GM23338 (cell line): ENCODE measurements at regions not wholly inside any gene's neighbourhood (a gene's known extent, or its start where the extent isn't known, plus 50 kb on each side); places are given as distances from the start of the nearest gene placed in this dataset.

Experiments used
- CREB1 ChIP-seq: fragments of 250-450 bp; sonication (Bioruptor Pico); IDR thresholded peaks from 2 replicates; pipeline ENCODE4 v1.5.0; 2020; ENCODE audit warnings: low read depth, mild to moderate bottlenecking, moderate library complexity
- EZH2 ChIP-seq: fragments of 200-600 bp; sonication (generic); IDR thresholded peaks from one replicate; pipeline ENCODE4 v1.8.0; 2017; ENCODE audit warnings: antibody characterized with exemption, mild to moderate bottlenecking, low read depth; ENCODE audit not compliant: unreplicated experiment
- POLR2AphosphoS5 ChIP-seq: IDR thresholded peaks from 2 replicates; pipeline ENCODE4 v1.6.1; 2016; ENCODE audit warnings: antibody characterized with exemption, low read depth
- REST ChIP-seq: IDR thresholded peaks from one replicate; pipeline ENCODE4 v1.6.1; 2018; ENCODE audit warnings: antibody characterized with exemption; ENCODE audit not compliant: unreplicated experiment
- ZNF114 ChIP-seq: fragments of 250-450 bp; sonication (Bioruptor Pico); IDR thresholded peaks from 2 replicates; pipeline ENCODE4 v1.5.0; 2020; ENCODE audit warnings: mild to moderate bottlenecking, moderate library complexity
- TF ChIP-seq, protein P1 (sequence below): fragments of 250-450 bp; sonication (Bioruptor Pico); IDR thresholded peaks from 2 replicates; pipeline ENCODE4 v1.5.0; 2020; ENCODE audit warnings: mild to moderate bottlenecking, moderate library complexity
- TF ChIP-seq, protein P2 (sequence below), 2 experiments: fragments of 200-600 bp in 1 of 2; sonication (generic) in 1 of 2; conservative IDR thresholded peaks; 2 replicates each; pipeline versions ENCODE4 v1.5.1 to v1.6.1; 2016 to 2017; ENCODE audit warnings: antibody characterized with exemption in 2 of 2, low read depth in 2 of 2, mild to moderate bottlenecking in 2 of 2, moderate library complexity in 1 of 2

DNA sequence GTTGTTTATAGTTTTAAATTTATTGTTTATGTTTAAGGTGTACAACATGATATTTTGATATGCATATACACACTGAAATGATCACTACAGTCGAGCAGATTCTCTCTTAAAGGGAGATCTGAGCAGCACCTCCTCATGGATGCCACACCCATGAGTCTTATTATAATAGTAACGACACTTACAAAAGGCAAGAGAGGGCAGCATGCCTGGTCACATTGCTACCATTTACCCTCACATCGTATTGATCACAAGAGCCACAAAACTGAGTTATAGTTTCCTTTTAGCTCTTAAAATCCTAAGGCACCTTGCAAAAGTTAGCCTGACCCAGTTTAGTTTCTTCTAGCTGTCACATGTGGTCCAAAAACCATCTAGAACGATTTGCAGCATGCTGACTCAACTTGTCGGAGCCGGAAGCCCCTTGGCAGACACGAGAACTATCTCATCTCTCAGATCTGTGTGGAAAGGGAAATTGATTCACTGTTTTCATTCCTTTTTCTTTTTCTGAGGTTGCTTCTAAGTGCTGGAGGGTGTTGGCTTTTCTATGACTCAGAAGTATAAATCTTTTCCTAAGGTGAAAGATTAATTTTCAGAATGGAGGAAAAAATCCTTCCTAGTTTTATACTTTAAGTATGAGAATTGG, 85.3 kb downstream of the CDC42EP3 start (continued):
- TF ChIP-seq, protein P1, sequence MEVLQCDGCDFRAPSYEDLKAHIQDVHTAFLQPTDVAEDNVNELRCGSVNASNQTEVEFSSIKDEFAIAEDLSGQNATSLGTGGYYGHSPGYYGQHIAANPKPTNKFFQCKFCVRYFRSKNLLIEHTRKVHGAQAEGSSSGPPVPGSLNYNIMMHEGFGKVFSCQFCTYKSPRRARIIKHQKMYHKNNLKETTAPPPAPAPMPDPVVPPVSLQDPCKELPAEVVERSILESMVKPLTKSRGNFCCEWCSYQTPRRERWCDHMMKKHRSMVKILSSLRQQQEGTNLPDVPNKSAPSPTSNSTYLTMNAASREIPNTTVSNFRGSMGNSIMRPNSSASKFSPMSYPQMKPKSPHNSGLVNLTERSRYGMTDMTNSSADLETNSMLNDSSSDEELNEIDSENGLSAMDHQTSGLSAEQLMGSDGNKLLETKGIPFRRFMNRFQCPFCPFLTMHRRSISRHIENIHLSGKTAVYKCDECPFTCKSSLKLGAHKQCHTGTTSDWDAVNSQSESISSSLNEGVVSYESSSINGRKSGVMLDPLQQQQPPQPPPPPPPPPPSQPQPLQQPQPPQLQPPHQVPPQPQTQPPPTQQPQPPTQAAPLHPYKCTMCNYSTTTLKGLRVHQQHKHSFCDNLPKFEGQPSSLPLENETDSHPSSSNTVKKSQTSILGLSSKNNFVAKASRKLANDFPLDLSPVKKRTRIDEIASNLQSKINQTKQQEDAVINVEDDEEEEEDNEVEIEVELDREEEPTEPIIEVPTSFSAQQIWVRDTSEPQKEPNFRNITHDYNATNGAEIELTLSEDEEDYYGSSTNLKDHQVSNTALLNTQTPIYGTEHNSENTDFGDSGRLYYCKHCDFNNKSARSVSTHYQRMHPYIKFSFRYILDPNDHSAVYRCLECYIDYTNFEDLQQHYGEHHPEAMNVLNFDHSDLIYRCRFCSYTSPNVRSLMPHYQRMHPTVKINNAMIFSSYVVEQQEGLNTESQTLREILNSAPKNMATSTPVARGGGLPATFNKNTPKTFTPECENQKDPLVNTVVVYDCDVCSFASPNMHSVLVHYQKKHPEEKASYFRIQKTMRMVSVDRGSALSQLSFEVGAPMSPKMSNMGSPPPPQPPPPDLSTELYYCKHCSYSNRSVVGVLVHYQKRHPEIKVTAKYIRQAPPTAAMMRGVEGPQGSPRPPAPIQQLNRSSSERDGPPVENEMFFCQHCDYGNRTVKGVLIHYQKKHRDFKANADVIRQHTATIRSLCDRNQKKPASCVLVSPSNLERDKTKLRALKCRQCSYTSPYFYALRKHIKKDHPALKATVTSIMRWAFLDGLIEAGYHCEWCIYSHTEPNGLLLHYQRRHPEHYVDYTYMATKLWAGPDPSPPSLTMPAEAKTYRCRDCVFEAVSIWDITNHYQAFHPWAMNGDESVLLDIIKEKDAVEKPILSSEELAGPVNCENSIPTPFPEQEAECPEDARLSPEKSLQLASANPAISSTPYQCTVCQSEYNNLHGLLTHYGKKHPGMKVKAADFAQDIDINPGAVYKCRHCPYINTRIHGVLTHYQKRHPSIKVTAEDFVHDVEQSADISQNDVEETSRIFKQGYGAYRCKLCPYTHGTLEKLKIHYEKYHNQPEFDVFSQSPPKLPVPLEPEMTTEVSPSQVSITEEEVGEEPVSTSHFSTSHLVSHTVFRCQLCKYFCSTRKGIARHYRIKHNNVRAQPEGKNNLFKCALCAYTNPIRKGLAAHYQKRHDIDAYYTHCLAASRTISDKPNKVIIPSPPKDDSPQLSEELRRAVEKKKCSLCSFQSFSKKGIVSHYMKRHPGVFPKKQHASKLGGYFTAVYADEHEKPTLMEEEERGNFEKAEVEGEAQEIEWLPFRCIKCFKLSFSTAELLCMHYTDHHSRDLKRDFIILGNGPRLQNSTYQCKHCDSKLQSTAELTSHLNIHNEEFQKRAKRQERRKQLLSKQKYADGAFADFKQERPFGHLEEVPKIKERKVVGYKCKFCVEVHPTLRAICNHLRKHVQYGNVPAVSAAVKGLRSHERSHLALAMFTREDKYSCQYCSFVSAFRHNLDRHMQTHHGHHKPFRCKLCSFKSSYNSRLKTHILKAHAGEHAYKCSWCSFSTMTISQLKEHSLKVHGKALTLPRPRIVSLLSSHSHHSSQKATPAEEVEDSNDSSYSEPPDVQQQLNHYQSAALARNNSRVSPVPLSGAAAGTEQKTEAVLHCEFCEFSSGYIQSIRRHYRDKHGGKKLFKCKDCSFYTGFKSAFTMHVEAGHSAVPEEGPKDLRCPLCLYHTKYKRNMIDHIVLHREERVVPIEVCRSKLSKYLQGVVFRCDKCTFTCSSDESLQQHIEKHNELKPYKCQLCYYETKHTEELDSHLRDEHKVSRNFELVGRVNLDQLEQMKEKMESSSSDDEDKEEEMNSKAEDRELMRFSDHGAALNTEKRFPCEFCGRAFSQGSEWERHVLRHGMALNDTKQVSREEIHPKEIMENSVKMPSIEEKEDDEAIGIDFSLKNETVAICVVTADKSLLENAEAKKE (CRISPR knock-in tag): no peak
- TF ChIP-seq POLR2AphosphoS5 (no peak), CREB1 (CRISPR knock-in tag) (no peak), ZNF114 (no peak), REST (no peak), EZH2 (no peak)
- TF ChIP-seq, protein P2, sequence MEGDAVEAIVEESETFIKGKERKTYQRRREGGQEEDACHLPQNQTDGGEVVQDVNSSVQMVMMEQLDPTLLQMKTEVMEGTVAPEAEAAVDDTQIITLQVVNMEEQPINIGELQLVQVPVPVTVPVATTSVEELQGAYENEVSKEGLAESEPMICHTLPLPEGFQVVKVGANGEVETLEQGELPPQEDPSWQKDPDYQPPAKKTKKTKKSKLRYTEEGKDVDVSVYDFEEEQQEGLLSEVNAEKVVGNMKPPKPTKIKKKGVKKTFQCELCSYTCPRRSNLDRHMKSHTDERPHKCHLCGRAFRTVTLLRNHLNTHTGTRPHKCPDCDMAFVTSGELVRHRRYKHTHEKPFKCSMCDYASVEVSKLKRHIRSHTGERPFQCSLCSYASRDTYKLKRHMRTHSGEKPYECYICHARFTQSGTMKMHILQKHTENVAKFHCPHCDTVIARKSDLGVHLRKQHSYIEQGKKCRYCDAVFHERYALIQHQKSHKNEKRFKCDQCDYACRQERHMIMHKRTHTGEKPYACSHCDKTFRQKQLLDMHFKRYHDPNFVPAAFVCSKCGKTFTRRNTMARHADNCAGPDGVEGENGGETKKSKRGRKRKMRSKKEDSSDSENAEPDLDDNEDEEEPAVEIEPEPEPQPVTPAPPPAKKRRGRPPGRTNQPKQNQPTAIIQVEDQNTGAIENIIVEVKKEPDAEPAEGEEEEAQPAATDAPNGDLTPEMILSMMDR (conservative IDR thresholded peaks at IDR 0.05; ENCODE audit: low read depth in 2 of 2): no peak
